ENCODE measurements at regions not wholly inside any gene's neighbourhood (a gene's known extent, or its start where the extent isn't known, plus 50 kb on each side); places are given as distances from the start of the nearest gene placed in this dataset.

GRCh38 chr16:50925758-50926357, 184.0 kb downstream of the CYLD start:
- DNase-seq (ENCODE audit: low read depth), result no peak

GRCh38 chr16:50924759-50925545, 183.1 kb downstream of the CYLD start:
- no peak for DNase-seq (ENCODE audit: low read depth)

DNA sequence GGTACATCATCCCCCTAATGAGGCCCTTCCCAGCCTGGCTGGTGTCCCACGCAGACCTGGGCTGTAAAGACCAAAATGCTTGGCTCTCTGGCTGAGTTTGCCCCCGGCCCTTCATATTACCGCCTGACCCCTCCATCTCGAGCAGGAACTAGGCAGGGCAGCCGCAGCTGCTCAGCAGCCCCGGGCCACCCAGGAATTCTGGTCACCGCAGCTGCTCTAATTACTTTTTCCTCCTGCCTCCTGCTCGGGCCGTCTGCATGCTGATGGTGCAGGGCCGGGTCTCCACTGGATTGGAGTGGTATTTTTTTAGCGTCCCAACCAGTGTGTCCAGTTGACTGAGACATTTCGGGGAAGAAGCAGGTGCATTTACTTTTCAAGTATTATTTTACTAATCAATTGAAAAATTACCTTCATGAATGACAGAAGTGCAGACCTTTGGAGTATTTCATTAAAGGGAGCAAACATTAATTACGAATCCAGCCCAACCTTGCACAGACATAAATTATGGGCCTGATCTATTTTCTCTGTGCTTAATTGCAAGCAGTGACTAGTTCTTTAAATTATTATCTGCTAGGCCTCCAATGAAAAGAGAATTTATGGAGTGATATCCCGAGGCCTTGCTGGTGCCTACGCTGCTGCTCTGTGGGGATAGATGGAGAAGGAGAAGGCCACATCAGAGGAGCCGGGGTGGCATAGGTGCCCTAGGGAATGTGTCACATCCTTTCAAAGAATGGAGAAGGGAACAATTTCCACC, 176.2 kb downstream of the CYLD start:
- DNase-seq (ENCODE audit: low read depth), result no peak

- no peak for DNase-seq (ENCODE audit: low read depth)
Measured at GRCh38 chr16:50916040-50916439, 174.2 kb downstream of the CYLD start.

GRCh38 chr16:50915120-50915519, 173.2 kb downstream of the CYLD start:
- DNase-seq (ENCODE audit: low read depth), result no peak

DNA sequence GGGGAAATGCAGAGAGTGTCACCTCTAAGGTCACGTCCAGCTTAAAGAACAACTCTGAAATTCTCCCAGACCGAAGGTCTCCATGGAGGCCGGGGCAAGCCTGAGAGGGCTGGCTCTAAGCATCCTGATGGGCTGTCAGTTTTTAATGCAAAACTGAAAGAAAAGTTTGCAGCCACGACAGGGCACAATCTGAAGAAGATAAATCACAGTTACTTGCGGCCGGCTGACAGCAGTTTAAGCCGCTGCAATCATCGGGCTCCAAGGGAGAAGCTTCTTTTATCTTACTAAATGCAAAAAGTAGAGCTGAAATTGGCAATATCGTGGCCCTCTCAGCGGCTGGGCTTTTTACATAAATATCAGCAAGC, 168.8 kb downstream of the CYLD start:
- no peak for DNase-seq (ENCODE audit: low read depth)

- no peak for DNase-seq (ENCODE audit: low read depth)
Measured at GRCh38 chr16:50909831-50910735, 168.2 kb downstream of the CYLD start.

DNA sequence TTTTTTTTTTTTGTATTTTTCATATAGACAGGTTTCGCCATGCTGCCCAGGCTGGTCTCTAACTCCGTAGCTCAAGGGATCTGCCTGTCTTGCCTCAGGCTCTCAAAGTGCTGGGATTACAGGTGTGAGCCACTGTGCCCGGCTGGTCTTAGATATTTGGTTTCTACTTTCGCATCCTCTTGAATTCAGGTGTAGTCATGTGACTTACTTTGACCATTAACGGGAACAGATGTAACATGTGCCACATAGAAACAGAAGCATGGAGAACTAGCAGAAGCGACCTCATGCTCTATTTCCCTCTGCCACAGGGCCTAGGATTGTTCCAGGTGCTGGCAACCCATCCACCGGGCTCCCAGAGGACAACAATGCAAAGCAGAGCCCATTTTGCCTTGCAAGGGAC, 166.6 kb downstream of the CYLD start:
- DNase-seq (ENCODE audit: low read depth), result no peak

DNA sequence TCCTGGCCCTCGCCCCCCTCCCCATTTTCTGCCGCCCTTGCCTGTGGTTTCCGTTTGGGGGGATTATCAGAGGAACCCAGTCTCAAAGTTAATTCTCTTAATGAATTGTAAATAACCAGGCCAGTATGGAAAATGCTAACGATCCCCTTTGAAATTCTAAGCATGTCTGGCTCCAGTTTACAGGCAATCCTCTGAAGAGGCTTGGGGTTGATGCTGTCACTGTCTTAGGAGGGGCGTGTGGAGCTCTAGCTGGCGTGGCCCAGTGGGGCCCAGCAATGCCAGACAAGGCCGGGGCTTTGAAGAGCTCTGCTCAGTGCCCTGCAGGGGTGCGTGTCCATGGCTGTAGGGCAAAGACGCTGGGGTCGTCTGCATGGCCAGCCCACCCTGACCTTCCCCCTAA, 164.6 kb downstream of the CYLD start:
- DNase-seq (ENCODE audit: low read depth), result no peak

GRCh38 chr16:50902457-50902856, 160.6 kb downstream of the CYLD start:
- no peak for DNase-seq (ENCODE audit: low read depth)

DNA sequence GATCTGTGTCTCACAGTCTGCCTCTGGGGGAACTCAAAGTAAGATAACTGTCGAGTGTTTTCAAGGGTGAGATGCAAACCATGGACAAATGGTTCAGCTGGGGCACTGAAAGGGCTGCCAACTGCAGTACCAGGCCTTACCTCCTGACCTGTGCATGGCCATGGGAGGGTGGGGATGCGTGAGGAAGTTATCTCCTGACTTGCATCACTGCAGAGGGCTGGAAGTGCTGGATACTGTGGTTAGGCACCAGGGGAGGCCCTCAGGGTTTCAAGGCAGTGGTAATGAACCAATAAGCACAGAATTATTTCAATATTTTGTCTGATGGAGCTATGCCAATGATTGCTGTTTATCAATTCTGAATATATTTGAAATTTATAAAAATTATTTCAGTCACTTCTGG, 159.2 kb downstream of the CYLD start:
- no peak for DNase-seq (ENCODE audit: low read depth)

- DNase-seq (ENCODE audit: low read depth), result no peak
Measured at GRCh38 chr16:50900391-50900942, 158.6 kb downstream of the CYLD start.

DNA sequence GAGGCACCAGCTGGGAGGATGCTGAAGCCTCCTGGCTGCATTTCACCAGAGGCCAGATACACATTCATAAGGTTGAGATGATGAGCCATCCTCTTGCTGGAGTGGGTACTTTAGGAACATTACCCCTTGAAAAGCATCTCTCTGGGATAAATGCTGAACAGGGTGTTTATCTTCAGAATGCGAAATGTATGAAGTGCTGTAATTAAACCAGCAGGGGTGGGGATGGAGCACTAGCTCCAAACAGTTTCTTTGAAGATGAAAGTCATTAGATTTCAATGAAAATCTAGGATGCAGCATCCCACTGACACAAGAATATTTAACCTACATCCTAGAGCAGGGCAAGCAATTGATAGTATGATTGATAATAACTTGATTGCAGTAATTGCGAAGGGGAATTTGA, 158.1 kb downstream of the CYLD start:
- DNase-seq (ENCODE audit: low read depth), result no peak

GRCh38 chr16:50889746-50890145, 147.9 kb downstream of the CYLD start:
- no peak for DNase-seq (ENCODE audit: low read depth)

- no peak for DNase-seq (ENCODE audit: low read depth)
Measured at GRCh38 chr16:50889276-50889675, 147.4 kb downstream of the CYLD start.

GRCh38 chr16:50888486-50889261, 146.8 kb downstream of the CYLD start:
- no peak for DNase-seq (ENCODE audit: low read depth)

DNA sequence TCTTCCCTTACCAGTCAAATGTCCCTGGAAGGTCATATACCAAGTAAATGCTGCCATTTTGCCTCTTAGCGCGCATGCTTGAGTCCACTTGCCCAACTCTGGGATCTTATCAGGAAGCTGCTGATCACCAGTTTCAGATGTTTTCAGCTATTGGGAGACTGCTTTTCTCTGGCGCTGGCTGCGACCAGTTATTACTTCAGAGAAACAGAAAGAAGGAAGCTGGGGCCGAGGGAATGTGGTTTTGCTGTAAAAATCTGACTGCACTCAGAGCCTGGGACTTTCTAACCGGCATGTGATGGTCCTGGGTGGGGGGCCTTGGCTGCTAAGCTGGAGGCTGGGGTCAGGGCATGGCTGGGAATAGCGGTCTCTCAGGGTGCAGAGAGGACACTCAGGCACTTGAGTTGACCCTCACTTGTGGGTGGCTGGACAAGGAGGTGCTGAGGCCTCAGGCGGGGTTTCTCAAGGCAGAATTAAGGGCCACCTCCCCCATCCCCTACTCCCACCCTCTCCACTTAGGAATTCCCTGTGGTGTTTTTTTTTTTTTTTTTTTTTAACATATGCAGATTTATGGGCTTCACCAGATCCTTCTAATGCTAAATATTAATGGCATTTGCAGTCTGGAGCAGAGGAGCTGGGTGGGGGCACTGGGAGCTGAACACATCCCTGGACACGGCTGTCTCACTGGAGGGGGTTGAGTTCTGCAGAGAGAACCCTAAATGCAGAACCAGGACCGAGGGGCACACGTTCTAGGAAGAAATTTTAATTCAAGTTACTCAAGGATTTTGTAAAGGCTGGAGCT, 145.8 kb downstream of the CYLD start:
- DNase-seq (ENCODE audit: low read depth), result no peak

DNA sequence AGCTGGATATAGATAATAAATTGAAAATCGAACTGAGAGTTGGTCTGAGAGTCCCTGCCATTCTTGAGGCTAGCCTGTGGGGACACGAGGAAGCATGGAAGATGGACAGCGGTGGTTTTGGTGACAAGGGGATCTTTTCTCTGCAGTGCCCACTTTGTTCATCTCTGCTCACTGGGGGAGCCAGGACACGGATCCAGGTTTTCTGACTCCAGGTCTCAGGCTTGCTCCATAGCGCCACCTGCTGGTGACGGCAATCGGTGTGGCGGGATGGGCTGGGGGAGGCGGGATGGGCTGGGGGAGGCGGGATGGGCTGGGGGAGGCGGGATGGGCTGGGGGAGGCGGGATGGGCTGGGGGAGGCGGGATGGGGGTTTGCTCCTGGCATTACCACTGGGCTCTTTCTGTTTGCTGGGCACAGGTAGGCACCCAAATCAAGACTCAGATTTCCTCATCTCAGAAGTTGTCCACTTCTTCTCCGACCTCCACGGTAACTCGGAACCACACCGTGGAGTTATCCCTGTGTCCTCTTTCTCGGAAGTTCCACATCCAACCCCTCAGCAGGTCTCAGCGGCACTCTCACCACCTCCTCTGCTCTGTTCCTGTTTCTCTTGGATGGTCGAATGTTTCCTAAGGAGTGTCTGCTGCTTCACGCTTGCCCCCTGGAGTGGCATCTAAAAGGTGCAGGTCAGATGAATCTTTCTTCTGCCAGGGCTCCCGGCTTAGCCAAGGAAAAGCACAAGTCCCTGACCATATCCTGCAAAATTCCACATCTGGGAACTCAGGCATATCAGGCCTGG, 142.4 kb downstream of the CYLD start:
- no peak for DNase-seq (ENCODE audit: low read depth)

DNA sequence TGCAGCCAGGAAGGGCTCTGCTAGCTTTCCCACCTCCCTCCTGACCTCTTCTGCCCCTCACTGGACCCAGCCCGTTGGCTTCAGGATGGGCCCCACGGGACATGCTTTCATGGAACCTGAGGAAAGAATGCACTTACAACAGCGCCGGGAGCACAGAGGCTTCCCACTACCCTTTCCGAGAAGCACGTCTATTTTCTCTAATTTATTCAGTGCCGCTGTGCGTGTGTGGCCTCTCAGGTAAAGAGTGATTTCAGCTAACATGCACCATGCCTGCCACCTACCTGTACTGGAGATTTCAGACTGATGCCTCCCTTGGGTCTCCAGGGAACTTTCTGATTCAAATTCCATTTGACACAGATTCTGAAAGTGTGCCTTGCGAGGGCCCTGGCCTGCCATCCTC, 140.1 kb downstream of the CYLD start:
- DNase-seq (ENCODE audit: low read depth), result no peak
